ENCODE measurements at regions not wholly inside any gene's neighbourhood (a gene's known extent, or its start where the extent isn't known, plus 50 kb on each side); places are given as distances from the start of the nearest gene placed in this dataset.
A peak's percentile ranks its signal among the peaks of the same experiment; 100 is the strongest.

GRCh38 chr1:81050390-81050789, 750.3 kb upstream of the ADGRL2 start:
- DNase-seq: no peak
- Histone ChIP-seq H3K4me1 (no peaks in the 10 kb centered on the region), H3K4me3 (no peak overlapping the region), H3K27me3 (no peaks in the 10 kb centered on the region), H3K36me3 (no peaks in the 10 kb centered on the region), H3K27ac (no peak overlapping the region), H3K9me3 (no peaks in the 10 kb centered on the region)
- no peak for TF ChIP-seq CTCF (IDR thresholded peaks at IDR 0.05)
- no peak for TF ChIP-seq POLR2A (IDR thresholded peaks at IDR 0.05)

- Histone ChIP-seq H3K27ac (no peak overlapping the region), H3K36me3 (no peaks in the 10 kb centered on the region), H3K27me3 (no peaks in the 10 kb centered on the region), H3K4me3 (no peak overlapping the region), H3K9me3 (no peaks in the 10 kb centered on the region), H3K4me1 (no peaks in the 10 kb centered on the region)
- no peak for TF ChIP-seq CTCF (IDR thresholded peaks at IDR 0.05)
- no peak for DNase-seq
Observed at GRCh38 chr1:81044708-81045107, 756.0 kb upstream of the ADGRL2 start.

- no peak for DNase-seq
- TF ChIP-seq CTCF (IDR thresholded peaks at IDR 0.05) (no peak), POLR2A (IDR thresholded peaks at IDR 0.05) (no peak)
- no peaks in the 10 kb centered on the region for H3K27me3 ChIP-seq
- no peaks in the 10 kb centered on the region for H3K36me3 ChIP-seq
- no peaks in the 10 kb centered on the region for H3K9me3 ChIP-seq
- no peaks in the 10 kb centered on the region for H3K4me1 ChIP-seq
- no peak overlapping the region for H3K27ac ChIP-seq
- H3K4me3 ChIP-seq: no peak overlapping the region
Observed at GRCh38 chr1:81042225-81042624, 758.5 kb upstream of the ADGRL2 start.

GRCh38 chr1:81034291-81034690, 766.4 kb upstream of the ADGRL2 start:
- Histone ChIP-seq H3K27me3 (no peaks in the 10 kb centered on the region), H3K4me3 (no peak overlapping the region), H3K36me3 (no peaks in the 10 kb centered on the region), H3K4me1 (peaks cover 0 to 21% (median 0%) of the 10 kb centered on the region in 4 donors), H3K27ac (no peak overlapping the region), H3K9me3 (no peaks in the 10 kb centered on the region)
- peak in 1 of 3 donors; percentile 47 for DNase-seq
- TF ChIP-seq CTCF (IDR thresholded peaks at IDR 0.05): no peak
- TF ChIP-seq POLR2A (IDR thresholded peaks at IDR 0.05): no peak

GRCh38 chr1:81032973-81033425, 767.7 kb upstream of the ADGRL2 start:
- DNase-seq: peak in 1 of 3 donors; percentile 54
- no peaks in the 10 kb centered on the region for H3K36me3 ChIP-seq
- H3K27ac ChIP-seq: peak overlapping the region in 1 of 4 donors; percentile 4
- H3K4me3 ChIP-seq: no peak overlapping the region
- no peaks in the 10 kb centered on the region for H3K27me3 ChIP-seq
- TF ChIP-seq POLR2A (IDR thresholded peaks at IDR 0.05) (no peak), CTCF (IDR thresholded peaks at IDR 0.05) (no peak)
- peaks cover 0 to 21% (median 0%) of the 10 kb centered on the region in 4 donors for H3K4me1 ChIP-seq
- no peaks in the 10 kb centered on the region for H3K9me3 ChIP-seq

GRCh38 chr1:81032374-81032773, 768.4 kb upstream of the ADGRL2 start:
- DNase-seq: no peak
- Histone ChIP-seq H3K4me3 (no peak overlapping the region), H3K9me3 (no peaks in the 10 kb centered on the region), H3K36me3 (no peaks in the 10 kb centered on the region), H3K4me1 (peaks cover 0 to 21% (median 0%) of the 10 kb centered on the region in 4 donors), H3K27me3 (no peaks in the 10 kb centered on the region), H3K27ac (no peak overlapping the region)
- no peak for TF ChIP-seq CTCF (IDR thresholded peaks at IDR 0.05)
- no peak for TF ChIP-seq POLR2A (IDR thresholded peaks at IDR 0.05)
